GM18868 (cell line): ENCODE measurements at regions not wholly inside any gene's neighbourhood (a gene's known extent, or its start where the extent isn't known, plus 50 kb on each side); places are given as distances from the start of the nearest gene placed in this dataset.
A peak's percentile ranks its signal among the peaks of the same experiment; 100 is the strongest.
"Not testable (repeated sequence)": the region's sequence is repeated elsewhere in the genome, so short reads cannot be mapped to it uniquely, and the experiment has no call there.

Source experiments
- ATAC-seq: cut with Tn5 transposase; IDR thresholded peaks from one replicate; pipeline ENCODE4 v1.9.1; 2021; ENCODE audit warnings: mild to moderate bottlenecking, moderate library complexity; ENCODE audit not compliant: unreplicated experiment

- ATAC-seq: not testable (repeated sequence)
Observed at GRCh38 chr12:94816746-94817145, 166.4 kb upstream of the TMCC3 start.

DNA sequence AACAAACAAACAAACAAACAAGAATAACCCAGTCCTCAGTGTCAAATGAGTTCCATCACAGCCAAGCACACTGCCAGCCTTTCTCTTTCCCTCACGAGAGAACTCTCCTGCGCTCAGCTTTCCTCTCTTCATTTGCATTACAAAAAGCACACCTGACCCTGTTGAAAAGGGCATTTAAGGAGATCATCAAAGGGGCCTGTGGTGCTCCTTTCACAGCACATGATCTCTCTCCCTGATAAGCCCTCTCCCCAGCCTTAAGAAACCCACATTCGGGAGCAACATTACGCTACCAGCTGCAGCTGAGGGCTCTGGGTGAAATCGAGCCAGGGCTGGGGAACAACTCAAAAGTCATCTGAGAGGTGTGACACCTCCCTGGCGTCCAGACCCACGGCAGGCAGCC lies 165.6 kb upstream of the TMCC3 start:
- ATAC-seq: no peak

DNA sequence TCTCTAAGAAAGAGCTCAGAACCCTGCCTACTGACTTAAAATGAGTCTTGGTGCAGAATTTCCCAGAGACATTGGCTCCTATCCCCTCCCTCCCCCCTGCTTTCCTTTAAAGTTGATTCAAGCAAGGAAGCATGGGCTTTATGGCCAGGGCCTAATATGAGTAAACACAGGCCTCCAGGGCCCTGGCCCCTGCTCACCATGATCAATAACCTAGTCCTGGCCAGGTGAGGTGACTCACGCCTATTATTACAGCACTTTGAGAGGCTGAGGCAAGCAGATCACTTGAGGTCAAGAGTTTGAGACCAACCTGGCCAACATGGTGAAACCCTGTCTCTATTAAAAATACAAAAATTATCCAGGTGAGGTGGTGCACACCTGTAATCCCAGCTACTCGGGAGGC lies 165.1 kb upstream of the TMCC3 start:
- ATAC-seq: no peak

GRCh38 chr12:94813314-94813713 lies 163.0 kb upstream of the TMCC3 start:
- no peak for ATAC-seq

DNA sequence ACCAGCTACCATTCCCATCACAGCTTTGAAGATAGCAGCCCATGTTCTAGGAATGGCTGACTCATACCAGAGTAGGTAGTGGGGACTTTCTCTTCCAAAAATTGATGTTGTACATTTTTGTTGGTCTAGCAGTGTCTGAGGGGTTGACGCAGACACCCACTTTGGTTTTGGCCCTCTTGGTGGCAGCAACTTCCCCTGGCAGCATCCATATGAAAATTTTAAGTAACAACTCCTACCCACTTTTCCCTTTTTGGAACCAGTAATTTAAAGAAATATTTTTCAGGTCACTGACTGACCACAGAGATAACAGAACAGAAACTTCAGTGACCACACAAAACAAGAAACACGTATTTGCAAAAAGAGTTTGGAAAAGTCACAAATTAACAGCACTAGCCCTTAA lies 162.0 kb upstream of the TMCC3 start:
- peak; percentile 71 for ATAC-seq

DNA sequence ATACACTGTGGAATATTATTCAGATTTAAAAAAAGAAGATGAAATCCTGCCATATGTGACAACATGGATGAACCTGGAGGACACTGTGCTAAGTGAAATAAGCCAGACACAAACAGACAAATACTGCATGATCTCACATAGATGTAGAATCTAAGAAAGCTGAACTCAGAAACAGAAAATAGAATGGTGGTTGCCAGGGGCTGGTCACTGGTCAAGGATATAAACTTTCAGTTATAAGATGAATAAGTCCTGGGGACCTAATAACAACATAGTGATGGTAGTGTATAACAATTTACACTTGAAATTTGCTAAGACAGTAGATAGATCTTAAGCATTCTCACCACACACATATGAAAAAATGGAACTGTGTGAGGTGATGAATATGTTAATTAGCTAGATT lies 161.3 kb upstream of the TMCC3 start:
- peak; percentile 32 for ATAC-seq

DNA sequence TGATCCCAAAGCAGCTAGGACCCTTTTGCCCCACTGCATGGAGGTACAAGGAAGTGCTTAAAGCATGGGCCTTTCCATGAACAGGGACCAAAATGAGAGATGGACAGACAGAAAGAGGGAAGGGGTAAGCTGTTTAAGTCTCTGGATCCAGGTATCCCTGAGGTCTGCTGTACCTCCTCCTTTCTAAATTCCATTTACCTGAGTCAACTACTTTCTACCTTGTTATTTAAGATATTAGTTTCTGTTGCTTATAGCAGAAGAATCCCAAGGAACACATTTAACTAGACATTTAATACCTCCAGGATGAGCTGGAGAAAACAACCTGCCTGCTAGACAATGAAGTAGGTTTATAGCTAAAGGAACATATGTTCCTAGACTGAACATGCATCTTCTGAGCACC lies 157.6 kb upstream of the TMCC3 start:
- no peak for ATAC-seq

DNA sequence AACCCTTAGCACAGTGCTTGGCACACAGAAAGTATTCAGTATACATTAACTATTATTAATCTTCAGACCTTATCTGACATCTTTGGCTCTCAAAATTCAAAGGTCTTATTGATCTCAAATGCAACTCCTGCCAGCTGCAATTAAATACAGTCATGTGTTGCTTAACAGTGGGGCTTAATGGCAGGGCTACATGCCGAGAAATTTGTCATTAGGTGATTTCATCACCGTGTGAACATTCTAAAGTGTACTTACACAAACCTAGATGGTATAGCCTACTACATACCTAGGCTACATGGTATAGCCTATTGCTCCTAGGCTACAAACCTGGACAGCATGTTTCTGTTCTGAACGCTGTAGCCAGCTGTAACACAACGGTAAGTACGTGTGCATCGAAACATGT lies 156.3 kb upstream of the TMCC3 start:
- no peak for ATAC-seq

DNA sequence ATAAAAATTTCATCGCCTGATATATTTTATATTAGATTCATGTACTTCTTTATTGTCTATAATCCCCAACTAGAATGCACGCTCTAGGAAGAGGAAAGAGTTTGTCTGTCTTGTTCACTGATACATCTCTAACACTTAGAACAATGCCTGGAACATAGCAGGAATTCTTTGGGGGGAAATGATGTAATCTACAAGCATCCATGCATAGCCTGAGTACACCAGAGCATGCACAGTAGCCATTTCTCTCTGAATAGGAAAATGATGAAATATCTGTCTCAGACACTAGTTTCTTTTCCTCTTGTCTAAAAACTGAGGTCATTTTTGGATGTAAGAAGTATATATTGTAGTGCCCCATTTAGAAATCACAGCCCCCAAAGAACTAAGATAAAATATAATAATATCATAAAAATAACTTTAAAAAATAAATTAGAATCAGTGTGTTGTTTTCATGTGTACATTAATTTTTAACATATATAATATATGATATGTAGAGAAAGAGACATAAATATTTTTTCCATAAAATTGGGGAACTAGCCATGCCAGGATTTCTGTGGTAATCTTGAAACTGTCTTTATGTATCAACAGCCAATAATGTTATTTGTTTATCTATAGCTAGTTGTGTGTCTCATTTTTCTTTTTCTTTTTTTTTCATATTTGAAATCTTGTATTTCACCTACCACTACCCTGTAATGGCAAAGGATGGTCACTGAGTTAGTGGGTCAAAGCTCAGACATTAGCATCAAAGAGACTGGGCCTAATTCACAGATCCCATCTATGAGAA lies 155.6 kb upstream of the TMCC3 start:
- ATAC-seq: peak; percentile 66

DNA sequence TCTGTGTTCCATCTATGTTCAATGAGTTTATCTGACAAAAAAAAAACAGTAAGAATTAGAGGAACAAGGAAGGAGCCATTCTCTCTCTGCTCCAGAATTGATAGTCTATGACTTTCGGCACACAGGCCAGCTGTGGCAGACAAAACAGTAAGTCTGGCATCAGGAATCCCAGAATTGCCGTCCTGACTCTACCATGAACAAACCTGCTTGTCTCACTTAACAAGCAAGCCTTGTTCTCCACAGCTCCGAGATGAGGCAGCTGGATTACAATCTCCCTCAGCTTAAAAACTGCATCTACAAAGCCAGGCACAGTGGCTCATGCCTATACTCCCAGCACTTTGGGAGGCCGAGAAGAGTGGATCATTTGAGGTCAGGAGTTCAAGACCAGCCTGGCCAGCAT lies 153.6 kb upstream of the TMCC3 start:
- no peak for ATAC-seq

GRCh38 chr12:94802796-94803195 lies 152.4 kb upstream of the TMCC3 start:
- no peak for ATAC-seq

DNA sequence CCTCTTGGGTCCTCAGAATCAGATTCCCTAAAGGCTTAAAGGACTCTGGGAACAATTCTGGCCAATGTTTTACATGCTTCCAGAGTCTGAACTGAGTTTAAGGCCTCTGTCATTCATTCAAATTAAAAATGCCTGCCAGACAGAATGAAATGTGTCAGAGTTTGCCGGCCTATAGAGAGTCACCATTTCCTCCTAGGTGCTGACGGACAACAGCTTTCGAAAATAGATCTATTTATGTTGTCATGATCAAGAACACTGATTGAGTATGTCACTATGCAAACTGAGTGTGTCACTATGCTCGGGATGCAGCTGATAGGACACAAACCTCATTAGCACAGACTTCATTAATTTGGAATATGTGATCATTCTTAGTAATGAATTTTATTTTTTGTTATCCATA lies 151.4 kb upstream of the TMCC3 start:
- ATAC-seq: no peak

GRCh38 chr12:94799136-94799535 lies 148.8 kb upstream of the TMCC3 start:
- ATAC-seq: no peak

GRCh38 chr12:94798113-94798512 lies 147.8 kb upstream of the TMCC3 start:
- no peak for ATAC-seq

GRCh38 chr12:94795520-94795919 lies 145.2 kb upstream of the TMCC3 start:
- ATAC-seq: no peak

DNA sequence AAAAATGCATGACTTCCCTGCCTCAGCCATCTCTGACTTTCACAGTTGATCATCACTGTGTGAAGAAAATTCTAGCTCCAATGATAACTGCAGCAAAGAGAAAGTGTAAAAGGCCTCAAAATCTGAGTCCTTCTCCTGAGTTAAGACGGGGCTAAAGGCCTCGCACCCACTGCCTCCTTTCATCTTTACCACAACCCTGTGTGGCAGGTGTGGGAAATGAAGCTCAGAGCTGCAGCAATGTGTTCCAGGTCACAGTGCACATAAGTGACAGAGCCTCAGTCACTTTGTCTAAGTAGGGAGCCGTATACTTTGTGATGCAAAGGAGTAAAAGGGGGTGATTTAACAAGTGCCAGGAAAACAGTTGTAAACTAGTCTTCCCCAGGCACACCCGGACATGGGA lies 144.7 kb upstream of the TMCC3 start:
- ATAC-seq: no peak

DNA sequence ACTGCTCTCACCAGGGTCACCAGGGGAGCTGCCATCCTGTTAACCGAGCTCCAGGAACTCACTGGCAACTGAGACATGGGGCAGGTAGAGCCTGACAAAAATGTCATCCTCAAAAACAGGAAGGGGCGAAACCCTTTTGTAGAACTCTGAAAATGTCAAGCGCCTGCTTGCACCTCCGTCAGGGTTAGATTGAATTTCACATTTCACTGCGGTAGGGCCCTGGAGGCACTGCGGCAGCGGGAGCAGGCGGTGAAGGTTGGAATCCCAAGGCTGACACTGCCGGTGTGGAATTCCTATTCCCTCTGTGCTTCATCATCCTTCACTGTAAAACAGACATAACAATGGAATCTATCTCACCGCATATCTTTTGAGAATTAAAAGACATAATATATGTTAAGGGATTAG lies 142.8 kb upstream of the TMCC3 start:
- no peak for ATAC-seq

GRCh38 chr12:94792693-94793092 lies 142.3 kb upstream of the TMCC3 start:
- ATAC-seq: no peak

- ATAC-seq: no peak
Observed at GRCh38 chr12:94791933-94792332, 141.6 kb upstream of the TMCC3 start.

DNA sequence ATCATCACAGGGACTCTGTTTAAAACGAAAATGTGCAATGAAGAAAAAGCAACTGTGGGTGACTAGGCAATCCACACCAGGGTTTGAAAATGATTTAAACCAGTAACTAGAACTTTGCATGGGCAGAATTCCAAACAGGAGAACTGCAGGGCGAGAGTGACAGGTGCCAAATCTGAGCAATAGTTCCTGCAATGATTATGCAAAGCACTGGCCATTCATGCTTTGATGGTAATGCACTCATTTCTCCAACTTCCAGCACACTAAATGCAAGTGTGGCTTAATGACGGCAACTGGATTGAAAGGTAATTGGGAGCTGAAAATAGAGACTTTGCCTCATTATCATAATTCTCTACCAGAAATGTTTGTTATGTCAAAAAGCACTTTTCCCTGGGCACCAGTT lies 140.5 kb upstream of the TMCC3 start:
- ATAC-seq: no peak

DNA sequence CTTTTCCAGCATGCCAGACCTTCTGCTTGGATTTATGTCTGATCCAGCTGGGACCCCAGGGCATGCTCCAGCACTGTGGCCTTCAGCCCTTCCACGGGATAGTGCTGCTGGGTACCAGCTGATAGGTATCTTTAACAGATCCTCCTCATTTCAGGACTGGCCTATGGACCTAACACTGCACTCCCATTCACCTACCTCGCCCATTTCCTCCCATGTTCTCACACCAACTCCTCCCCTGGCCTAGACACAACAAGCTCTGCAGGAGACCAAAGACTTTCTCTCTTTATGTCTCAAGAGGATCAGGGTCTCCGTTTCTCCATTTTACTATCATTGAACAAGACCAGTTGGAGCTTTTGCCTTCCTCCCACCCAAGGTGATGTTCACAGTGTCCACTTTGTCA lies 140.0 kb upstream of the TMCC3 start:
- ATAC-seq: no peak

DNA sequence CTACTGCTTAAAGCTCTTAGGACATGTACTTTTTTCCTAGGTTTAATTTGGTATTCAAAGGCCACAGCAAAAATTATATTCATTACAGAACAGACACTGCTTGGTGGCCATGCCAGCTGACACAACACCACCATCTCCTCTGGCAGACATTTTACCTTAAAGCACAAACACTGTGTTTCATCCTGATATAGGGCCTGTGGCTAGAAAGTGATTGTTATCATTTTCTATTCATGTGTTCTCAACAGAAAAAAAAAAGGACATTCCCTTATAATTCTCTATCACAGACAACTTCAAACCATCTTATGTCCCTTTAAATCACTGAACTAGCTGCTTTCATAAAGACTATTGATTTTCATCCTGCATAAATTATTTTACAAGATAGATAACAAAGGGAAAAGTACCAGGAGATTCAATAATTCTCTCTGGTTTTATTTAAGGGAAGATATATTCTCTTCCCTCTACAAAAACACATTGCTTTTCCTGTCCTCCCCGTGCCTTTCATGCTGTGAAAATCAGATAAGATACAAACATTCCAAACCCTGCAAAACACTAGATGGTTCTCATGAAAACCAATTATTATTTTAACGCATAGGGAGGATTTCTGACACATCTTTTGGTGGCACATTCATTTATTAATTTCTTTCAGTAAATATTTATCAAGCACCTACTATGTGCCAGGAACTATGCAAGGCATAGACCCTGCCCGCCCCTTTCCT lies 139.3 kb upstream of the TMCC3 start:
- ATAC-seq: no peak

- ATAC-seq: no peak
Observed at GRCh38 chr12:94788298-94788697, 137.9 kb upstream of the TMCC3 start.
